Suprapubic skin (tissue), 4 donors: ENCODE measurements at regions not wholly inside any gene's neighbourhood (a gene's known extent, or its start where the extent isn't known, plus 50 kb on each side); places are given as distances from the start of the nearest gene placed in this dataset.

ENCODE experiments used
- DNase-seq, 2 donors: peaks; one replicate each; pipeline ENCODE4 v3.0.0-alpha.2; 2019; ENCODE audit warnings: low spot score in 2 of 2
- H3K27ac ChIP-seq: fragments of 200-600 bp; sonication (generic); one replicate; pipeline ENCODE4 v1.5.1; 2019
- H3K27me3 ChIP-seq: fragments of 200-600 bp; sonication (generic); one replicate; pipeline ENCODE4 v1.5.1; 2019
- H3K36me3 ChIP-seq: fragments of 200-600 bp; sonication (generic); one replicate; pipeline ENCODE4 v1.5.1; 2019
- H3K4me1 ChIP-seq: fragments of 200-600 bp; sonication (generic); one replicate; pipeline ENCODE4 v1.5.1; 2019
- H3K4me3 ChIP-seq: fragments of 200-600 bp; sonication (generic); one replicate; pipeline ENCODE4 v1.5.1; 2019; ENCODE audit warnings: mild to moderate bottlenecking
- H3K9me3 ChIP-seq: fragments of 200-600 bp; sonication (generic); one replicate; pipeline ENCODE4 v1.5.1; 2019
- CTCF ChIP-seq, 2 donors: fragments of 200-600 bp in 1 of 2; fragments of 450-650 bp in 1 of 2; sonication (generic) in 1 of 2; IDR thresholded peaks; one replicate each; pipeline ENCODE4 v1.5.1; 2016 to 2019; ENCODE audit warnings: antibody characterized with exemption in 2 of 2, mild to moderate bottlenecking in 1 of 2, moderate library complexity in 1 of 2
- EP300 ChIP-seq: sonication (generic); formaldehyde crosslinking; IDR thresholded peaks from one replicate; pipeline ENCODE4 v1.6.1; 2017; ENCODE audit warnings: antibody characterized with exemption
- POLR2A ChIP-seq, 2 donors: fragments of 450-650 bp; IDR thresholded peaks; one replicate each; pipeline ENCODE4 v1.6.1; 2017; ENCODE audit warnings: antibody characterized with exemption in 2 of 2, mild to moderate bottlenecking in 2 of 2, moderate library complexity in 2 of 2
- POLR2AphosphoS5 ChIP-seq, 3 donors: sonication (generic); formaldehyde crosslinking; IDR thresholded peaks; one replicate each; pipeline ENCODE4 v1.6.1; 2017; ENCODE audit warnings: antibody characterized with exemption in 3 of 3
- WGBS: methylation state at CpG from one replicate; pipeline ENCODE4 v1.1.5; 2018; 5-methylcytosine and 5-hydroxymethylcytosine counted together

- Histone ChIP-seq H3K9me3 (no peaks in the 10 kb centered on the region), H3K36me3 (no peaks in the 10 kb centered on the region), H3K27me3 (no peaks in the 10 kb centered on the region), H3K4me1 (no peaks in the 10 kb centered on the region), H3K4me3 (no peak overlapping the region), H3K27ac (no peak overlapping the region)
- WGBS = 64% methylated on average over 4 of the region's 4 CpGs
- no peak for TF ChIP-seq EP300
- no peak for DNase-seq
These were observed 568.5 kb downstream of the SLITRK6 start for GRCh38 chr13:85230691-85231093.

GRCh38 chr13:85228692-85229091 is 570.5 kb downstream of the SLITRK6 start:
- no peak for DNase-seq
- Histone ChIP-seq H3K9me3 (no peaks in the 10 kb centered on the region), H3K27me3 (no peaks in the 10 kb centered on the region), H3K27ac (no peak overlapping the region), H3K36me3 (no peaks in the 10 kb centered on the region), H3K4me1 (no peaks in the 10 kb centered on the region), H3K4me3 (no peak overlapping the region)
- 83% methylated on average over 2 of the region's 2 CpGs for WGBS
- TF ChIP-seq EP300 (no peak), POLR2A (IDR thresholded peaks at IDR 0.05) (no peak), POLR2AphosphoS5 (IDR thresholded peaks at IDR 0.05) (no peak), CTCF (IDR thresholded peaks at IDR 0.05) (no peak)

- 30% methylated on average over 4 of the region's 4 CpGs for WGBS
- no peak overlapping the region for H3K4me3 ChIP-seq
- no peak for TF ChIP-seq EP300
- no peak for TF ChIP-seq POLR2AphosphoS5 (IDR thresholded peaks at IDR 0.05)
- no peak for TF ChIP-seq POLR2A (IDR thresholded peaks at IDR 0.05)
- no peak for TF ChIP-seq CTCF (IDR thresholded peaks at IDR 0.05)
- H3K9me3 ChIP-seq = no peaks in the 10 kb centered on the region
- no peaks in the 10 kb centered on the region for H3K36me3 ChIP-seq
- H3K27me3 ChIP-seq = no peaks in the 10 kb centered on the region
- H3K4me1 ChIP-seq = no peaks in the 10 kb centered on the region
- no peak for DNase-seq
- H3K27ac ChIP-seq = peak overlapping the region; percentile 59
These were observed 575.1 kb downstream of the SLITRK6 start for GRCh38 chr13:85223883-85224656.

GRCh38 chr13:85216576-85216975 is 582.6 kb downstream of the SLITRK6 start:
- Histone ChIP-seq H3K27ac (no peak overlapping the region), H3K36me3 (no peaks in the 10 kb centered on the region), H3K4me1 (no peaks in the 10 kb centered on the region), H3K9me3 (no peaks in the 10 kb centered on the region), H3K4me3 (no peak overlapping the region), H3K27me3 (no peaks in the 10 kb centered on the region)
- DNase-seq = no peak
- TF ChIP-seq POLR2AphosphoS5 (IDR thresholded peaks at IDR 0.05) (no peak), EP300 (no peak), POLR2A (IDR thresholded peaks at IDR 0.05) (no peak), CTCF (IDR thresholded peaks at IDR 0.05) (no peak)

- WGBS = 91% methylated on average over 2 of the region's 2 CpGs
- Histone ChIP-seq H3K36me3 (no peaks in the 10 kb centered on the region), H3K9me3 (no peaks in the 10 kb centered on the region), H3K27ac (no peak overlapping the region), H3K4me1 (no peaks in the 10 kb centered on the region), H3K4me3 (no peak overlapping the region), H3K27me3 (no peaks in the 10 kb centered on the region)
- DNase-seq = no peak
- TF ChIP-seq CTCF (IDR thresholded peaks at IDR 0.05) = no peak
- TF ChIP-seq EP300 = no peak
- no peak for TF ChIP-seq POLR2A (IDR thresholded peaks at IDR 0.05)
- TF ChIP-seq POLR2AphosphoS5 (IDR thresholded peaks at IDR 0.05) = no peak
These were observed 586.5 kb downstream of the SLITRK6 start for GRCh38 chr13:85212692-85213091.
